ENCODE measurements at regions not wholly inside any gene's neighbourhood (a gene's known extent, or its start where the extent isn't known, plus 50 kb on each side); places are given as distances from the start of the nearest gene placed in this dataset.

DNA sequence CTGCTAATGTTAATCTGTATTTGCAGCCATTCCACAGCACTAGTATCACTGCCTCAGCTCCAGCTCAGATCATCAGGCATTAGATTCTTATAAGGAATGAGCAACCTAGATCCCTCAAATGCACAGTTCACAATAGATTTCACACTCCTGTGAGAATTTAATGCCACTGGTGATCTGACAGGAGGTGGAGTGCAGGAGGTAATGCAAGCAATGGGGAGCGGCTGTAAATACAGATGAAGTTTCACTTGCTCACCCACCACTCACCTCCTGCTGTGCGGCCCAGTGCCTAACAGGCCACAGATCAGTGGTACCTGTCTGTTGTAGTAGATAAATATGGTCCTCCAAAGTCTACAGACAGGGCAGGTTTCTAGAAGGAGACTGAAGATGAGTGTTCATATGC is 97.7 kb upstream of the TMEFF2 start:
- TF ChIP-seq, protein P1, sequence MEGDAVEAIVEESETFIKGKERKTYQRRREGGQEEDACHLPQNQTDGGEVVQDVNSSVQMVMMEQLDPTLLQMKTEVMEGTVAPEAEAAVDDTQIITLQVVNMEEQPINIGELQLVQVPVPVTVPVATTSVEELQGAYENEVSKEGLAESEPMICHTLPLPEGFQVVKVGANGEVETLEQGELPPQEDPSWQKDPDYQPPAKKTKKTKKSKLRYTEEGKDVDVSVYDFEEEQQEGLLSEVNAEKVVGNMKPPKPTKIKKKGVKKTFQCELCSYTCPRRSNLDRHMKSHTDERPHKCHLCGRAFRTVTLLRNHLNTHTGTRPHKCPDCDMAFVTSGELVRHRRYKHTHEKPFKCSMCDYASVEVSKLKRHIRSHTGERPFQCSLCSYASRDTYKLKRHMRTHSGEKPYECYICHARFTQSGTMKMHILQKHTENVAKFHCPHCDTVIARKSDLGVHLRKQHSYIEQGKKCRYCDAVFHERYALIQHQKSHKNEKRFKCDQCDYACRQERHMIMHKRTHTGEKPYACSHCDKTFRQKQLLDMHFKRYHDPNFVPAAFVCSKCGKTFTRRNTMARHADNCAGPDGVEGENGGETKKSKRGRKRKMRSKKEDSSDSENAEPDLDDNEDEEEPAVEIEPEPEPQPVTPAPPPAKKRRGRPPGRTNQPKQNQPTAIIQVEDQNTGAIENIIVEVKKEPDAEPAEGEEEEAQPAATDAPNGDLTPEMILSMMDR (conservative IDR thresholded peaks at IDR 0.05; ENCODE audit: low read depth, low read length), result no peak
- H3K4me3 ChIP-seq (ENCODE audit: low read depth, low read length), result no peak overlapping the region
- DNase-seq (ENCODE audit: low read depth), result no peak

DNA sequence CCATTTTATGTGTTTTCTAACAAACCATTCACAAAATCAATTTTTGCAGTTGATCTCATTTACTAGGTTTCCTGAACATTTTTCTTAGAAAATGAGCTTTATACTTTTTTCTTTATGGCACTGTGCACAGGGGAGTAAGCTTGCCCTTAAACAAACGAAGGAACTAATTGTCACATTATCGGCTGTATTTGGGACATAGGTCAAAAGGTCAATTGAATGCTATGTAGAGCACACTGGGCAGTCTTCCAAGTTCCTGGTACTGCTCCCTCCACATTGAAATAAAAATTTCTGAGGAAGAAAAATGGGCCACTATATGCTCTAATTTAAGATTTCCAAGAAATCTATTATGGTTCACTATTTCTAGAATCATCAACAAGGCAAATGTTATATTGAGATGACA is 93.6 kb upstream of the TMEFF2 start:
- TF ChIP-seq, protein P1 (conservative IDR thresholded peaks at IDR 0.05; ENCODE audit: low read depth, low read length), result no peak
- H3K4me3 ChIP-seq (ENCODE audit: low read depth, low read length), result no peak overlapping the region
- no peak for DNase-seq (ENCODE audit: low read depth)

DNA sequence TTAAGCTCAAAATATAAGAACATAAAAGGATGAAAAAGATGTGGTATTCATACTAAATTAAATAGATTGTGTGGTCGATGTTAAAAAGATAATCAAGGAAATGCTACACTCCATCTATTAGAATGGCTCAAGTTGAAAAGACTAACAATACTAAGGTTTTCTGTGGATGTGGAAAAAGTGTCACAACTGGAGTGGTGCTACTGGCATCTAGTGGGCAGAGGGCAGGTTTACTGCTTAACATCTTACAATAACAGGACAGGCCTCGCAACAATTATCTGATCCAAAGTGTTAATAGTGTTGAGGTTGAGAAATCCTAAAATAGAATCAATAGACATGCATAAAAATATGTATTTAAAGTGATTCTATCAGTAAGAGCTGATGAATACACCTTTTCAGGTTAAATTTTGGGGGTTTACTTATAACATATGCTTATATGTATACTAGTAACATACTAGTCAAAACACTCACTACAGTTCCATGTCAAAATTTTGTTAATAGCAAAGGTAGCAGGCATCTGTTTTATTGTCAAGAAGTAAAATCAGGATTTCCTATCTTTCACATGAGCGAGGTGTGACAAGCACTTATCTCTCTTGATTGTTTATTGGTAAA is 91.5 kb upstream of the TMEFF2 start:
- no peak overlapping the region for H3K4me3 ChIP-seq (ENCODE audit: low read depth, low read length)
- TF ChIP-seq, protein P1 (conservative IDR thresholded peaks at IDR 0.05; ENCODE audit: low read depth, low read length), result peak; percentile 72
- no peak for DNase-seq (ENCODE audit: low read depth)

DNA sequence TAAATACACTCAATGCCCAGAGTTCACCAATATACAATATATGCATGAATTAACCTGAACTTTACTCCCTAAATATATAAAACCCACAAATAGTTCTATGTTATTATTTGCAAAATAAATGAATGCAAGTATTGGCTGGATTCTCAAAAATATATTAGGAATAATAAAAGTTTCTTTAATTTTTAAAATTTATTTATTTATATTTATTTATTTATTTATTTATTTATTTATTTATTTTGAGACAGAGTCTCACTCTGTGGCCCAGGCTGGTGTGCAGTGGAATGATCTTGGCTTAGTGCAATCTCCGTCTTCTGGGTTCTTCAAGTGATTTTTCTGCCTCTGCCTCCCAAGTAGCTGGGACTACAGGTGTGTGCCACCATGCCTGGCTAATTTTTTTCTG is 88.7 kb upstream of the TMEFF2 start:
- TF ChIP-seq, protein P1 (conservative IDR thresholded peaks at IDR 0.05; ENCODE audit: low read depth, low read length), result no peak
- no peak for DNase-seq (ENCODE audit: low read depth)
- no peak overlapping the region for H3K4me3 ChIP-seq (ENCODE audit: low read depth, low read length)

DNA sequence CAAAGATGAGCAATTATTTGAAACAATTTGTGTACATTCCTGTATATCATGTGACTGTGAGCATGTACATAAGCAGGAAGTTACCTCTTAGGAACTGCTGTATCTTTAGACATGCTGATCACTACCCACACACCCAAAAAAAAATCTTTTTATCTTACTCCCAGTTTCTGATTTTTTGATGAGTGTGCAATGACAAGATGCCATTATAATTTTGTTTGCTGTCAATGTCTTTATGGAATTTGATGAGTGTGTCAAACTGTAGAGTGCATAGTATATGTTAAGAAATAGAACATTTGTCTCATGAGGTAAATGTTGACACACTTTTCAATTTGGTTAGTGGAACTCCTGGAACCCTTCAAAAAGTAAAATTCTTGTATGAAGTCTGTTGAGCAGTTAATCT is 84.0 kb upstream of the TMEFF2 start:
- no peak for DNase-seq (ENCODE audit: low read depth)
- no peak overlapping the region for H3K4me3 ChIP-seq (ENCODE audit: low read depth, low read length)
- TF ChIP-seq, protein P1 (conservative IDR thresholded peaks at IDR 0.05; ENCODE audit: low read depth, low read length), result no peak

DNA sequence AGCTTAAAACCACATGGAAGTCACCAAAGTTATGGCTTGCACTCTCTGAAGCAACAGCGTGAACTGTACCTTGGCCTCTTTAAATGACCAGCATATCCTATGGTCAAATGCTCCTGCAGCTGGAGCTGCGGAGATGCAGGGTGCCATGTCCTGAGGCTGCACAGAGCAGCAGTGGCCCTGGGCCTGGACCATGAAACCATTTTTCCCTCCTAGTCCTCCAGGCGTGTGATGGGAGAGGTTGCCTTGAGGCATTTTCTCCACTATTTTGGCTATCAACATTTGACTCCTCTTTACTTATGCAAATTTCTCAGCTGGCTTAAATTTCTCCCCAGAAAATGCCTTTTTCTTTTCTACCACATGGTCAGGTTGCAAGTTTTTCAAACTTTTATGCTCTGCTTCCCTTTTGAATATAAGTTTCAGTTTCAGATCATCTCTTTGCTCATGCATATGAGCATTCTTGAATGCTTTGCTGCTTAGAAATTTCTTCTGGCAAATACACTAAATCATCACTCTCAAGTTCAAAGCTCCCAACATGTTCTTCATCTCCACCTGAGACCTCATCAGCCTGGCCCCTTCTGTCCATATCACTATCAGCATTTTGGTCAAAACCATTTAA is 82.9 kb upstream of the TMEFF2 start:
- H3K4me3 ChIP-seq (ENCODE audit: low read depth, low read length), result no peak overlapping the region
- TF ChIP-seq, protein P1 (conservative IDR thresholded peaks at IDR 0.05; ENCODE audit: low read depth, low read length), result no peak
- no peak for DNase-seq (ENCODE audit: low read depth)

DNA sequence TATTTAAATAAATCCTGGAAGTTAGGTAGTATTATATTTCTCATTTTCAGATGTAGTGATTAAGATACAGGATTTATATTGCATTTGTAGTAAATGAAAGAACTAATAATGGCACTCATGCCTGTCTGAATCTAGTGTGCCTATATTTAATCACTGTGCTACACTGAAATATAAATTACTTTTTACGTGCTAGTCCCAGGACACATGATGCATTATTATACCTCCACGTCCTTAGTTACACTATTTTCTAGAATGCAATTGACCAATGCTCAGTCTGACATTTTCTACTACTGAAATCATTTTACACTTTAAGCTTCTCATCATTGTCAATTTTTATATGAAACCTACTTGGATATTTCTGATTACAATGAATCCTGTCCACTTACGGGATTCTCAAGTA is 80.9 kb upstream of the TMEFF2 start:
- H3K4me3 ChIP-seq (ENCODE audit: low read depth, low read length), result no peak overlapping the region
- DNase-seq (ENCODE audit: low read depth), result no peak
- TF ChIP-seq, protein P1 (conservative IDR thresholded peaks at IDR 0.05; ENCODE audit: low read depth, low read length), result no peak
